ENCODE measurements at regions not wholly inside any gene's neighbourhood (a gene's known extent, or its start where the extent isn't known, plus 50 kb on each side); places are given as distances from the start of the nearest gene placed in this dataset.

DNA sequence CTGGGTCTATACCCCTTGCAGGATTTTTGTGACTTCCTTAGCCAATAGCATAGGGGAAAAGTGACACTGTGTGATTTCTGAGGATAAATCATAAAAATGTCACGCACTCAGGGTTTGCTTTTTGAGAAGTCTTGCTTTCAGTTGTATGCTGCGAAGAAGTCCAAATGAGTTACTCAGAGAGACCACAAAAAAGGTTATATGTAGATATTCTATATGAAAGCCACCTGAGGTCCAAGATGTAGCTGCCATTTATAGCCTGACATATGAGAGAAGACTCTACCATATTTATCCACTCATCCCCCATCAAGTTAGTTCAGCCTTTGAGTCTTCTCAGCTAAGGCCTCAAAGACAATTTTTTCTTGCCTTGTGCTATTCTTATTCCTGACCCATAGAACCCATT lies 488.3 kb upstream of the MAP2 start:
- no peaks in the 10 kb centered on the region for H3K9me3 ChIP-seq (ENCODE audit: control insufficient read depth, low read length)
- no peaks in the 10 kb centered on the region for H3K36me3 ChIP-seq (ENCODE audit: control insufficient read depth in 1 of 2, insufficient read depth in 2 of 2, low read length in 1 of 2)
- no peaks in the 10 kb centered on the region for H3K27me3 ChIP-seq (ENCODE audit: control insufficient read depth in 1 of 2, insufficient read depth in 2 of 2, low read length in 1 of 2)
- intact Hi-C loops (cut with DNase I), result no loop called here
- WGBS, 2 donors, result 89 to 96% methylated on average over 2 of the region's 2 CpGs
- H3K27ac ChIP-seq (ENCODE audit: low read depth in 1 of 2, low read length in 2 of 2), result no peak overlapping the region
- DNase-seq (no peak), ATAC-seq (ENCODE audit: low FRiP score) (no peak)
- no peak overlapping the region for H3K4me3 ChIP-seq (ENCODE audit: low read length in 2 of 2)
- H3K4me1 ChIP-seq (ENCODE audit: control insufficient read depth in 1 of 2, insufficient read depth in 2 of 2, low read length in 2 of 2), result no peaks in the 10 kb centered on the region

DNA sequence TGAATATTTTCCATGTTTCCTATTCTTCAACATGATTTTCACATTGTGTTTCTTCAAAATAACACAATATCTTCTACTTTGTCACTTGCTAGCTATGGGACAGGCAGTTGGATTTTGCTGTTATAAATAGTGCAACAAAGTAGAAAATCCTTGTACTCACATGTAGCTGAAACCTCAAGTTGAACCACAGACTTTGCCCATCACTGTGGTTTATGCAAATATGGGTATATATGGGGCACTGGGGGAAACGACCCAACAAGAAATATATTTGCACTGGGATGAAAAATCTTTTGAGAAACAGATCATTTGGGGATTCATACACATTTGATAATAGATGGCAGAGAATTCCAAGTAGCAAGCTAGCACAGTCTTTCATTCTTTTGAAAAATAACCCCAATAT lies 486.3 kb upstream of the MAP2 start:
- intact Hi-C loops (cut with DNase I), result no loop called here
- ATAC-seq (ENCODE audit: low FRiP score), result no peak
- no peaks in the 10 kb centered on the region for H3K4me1 ChIP-seq (ENCODE audit: control insufficient read depth in 1 of 2, insufficient read depth in 2 of 2, low read length in 2 of 2)
- no peak overlapping the region for H3K27ac ChIP-seq (ENCODE audit: low read depth in 1 of 2, low read length in 2 of 2)
- 31 to 43% methylated on average over 1 of the region's 1 CpG for WGBS, 2 donors
- DNase-seq, result no peak
- H3K9me3 ChIP-seq (ENCODE audit: control insufficient read depth, low read length), result no peaks in the 10 kb centered on the region
- no peaks in the 10 kb centered on the region for H3K36me3 ChIP-seq (ENCODE audit: control insufficient read depth in 1 of 2, insufficient read depth in 2 of 2, low read length in 1 of 2)
- no peak overlapping the region for H3K4me3 ChIP-seq (ENCODE audit: low read length in 2 of 2)
- H3K27me3 ChIP-seq (ENCODE audit: control insufficient read depth in 1 of 2, insufficient read depth in 2 of 2, low read length in 1 of 2), result no peaks in the 10 kb centered on the region

DNA sequence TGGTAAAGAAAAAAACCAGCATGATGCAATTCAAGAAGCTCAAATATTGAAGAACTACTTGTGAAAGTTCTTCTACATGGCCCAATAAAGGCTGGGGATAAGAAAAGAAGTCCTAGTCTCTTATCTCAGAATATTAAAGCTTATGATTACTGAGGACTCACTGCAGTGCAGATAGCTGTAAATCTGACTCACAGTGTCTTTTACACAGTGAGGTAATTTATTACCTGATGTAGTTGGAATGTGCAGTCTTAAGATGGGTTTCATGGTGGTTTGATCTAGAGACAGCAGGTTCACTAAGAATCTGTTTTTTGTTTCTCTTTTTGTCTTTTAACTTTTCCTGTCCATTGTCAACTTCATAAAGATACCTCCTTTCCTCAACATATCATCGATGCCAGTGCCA lies 484.0 kb upstream of the MAP2 start:
- H3K27me3 ChIP-seq (ENCODE audit: control insufficient read depth in 1 of 2, insufficient read depth in 2 of 2, low read length in 1 of 2), result no peaks in the 10 kb centered on the region
- intact Hi-C loops (cut with DNase I), result no loop called here
- WGBS, 2 donors, result 87 to 95% methylated on average over 1 of the region's 1 CpG
- no peak overlapping the region for H3K4me3 ChIP-seq (ENCODE audit: low read length in 2 of 2)
- no peak overlapping the region for H3K27ac ChIP-seq (ENCODE audit: low read depth in 1 of 2, low read length in 2 of 2)
- H3K36me3 ChIP-seq (ENCODE audit: control insufficient read depth in 1 of 2, insufficient read depth in 2 of 2, low read length in 1 of 2), result no peaks in the 10 kb centered on the region
- DNase-seq (no peak), ATAC-seq (ENCODE audit: low FRiP score) (no peak)
- H3K4me1 ChIP-seq (ENCODE audit: control insufficient read depth in 1 of 2, insufficient read depth in 2 of 2, low read length in 2 of 2), result no peaks in the 10 kb centered on the region
- H3K9me3 ChIP-seq (ENCODE audit: control insufficient read depth, low read length), result no peaks in the 10 kb centered on the region

DNA sequence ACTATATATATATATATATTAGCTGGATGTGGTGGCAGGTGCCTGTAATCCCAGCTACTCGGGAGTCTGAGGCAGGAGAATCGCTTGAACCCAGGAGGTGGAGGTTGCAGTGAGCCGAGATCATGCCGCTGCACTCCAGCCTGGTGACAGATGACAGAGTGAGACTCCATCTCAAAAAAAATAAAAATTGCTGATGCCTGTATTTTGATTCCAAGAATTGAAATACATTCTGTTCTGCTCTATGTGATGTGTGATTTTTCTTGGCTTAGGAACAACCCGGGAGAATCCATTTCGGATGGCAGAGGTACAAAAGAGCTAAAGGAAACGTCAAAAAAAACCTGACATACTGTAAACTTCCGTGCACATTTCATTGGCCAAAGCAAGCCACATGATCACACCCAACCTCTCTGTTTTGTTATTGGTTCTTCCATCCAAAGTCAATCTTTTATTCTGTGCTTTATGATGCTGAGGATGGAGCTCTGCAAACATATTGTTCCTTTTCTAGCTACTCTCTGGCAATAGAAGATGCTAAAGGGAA lies 478.1 kb upstream of the MAP2 start:
- Histone ChIP-seq H3K4me3 (ENCODE audit: low read length in 2 of 2) (no peak overlapping the region), H3K9me3 (ENCODE audit: control insufficient read depth, low read length) (no peaks in the 10 kb centered on the region), H3K27ac (ENCODE audit: low read depth in 1 of 2, low read length in 2 of 2) (no peak overlapping the region), H3K36me3 (ENCODE audit: control insufficient read depth in 1 of 2, insufficient read depth in 2 of 2, low read length in 1 of 2) (no peaks in the 10 kb centered on the region), H3K27me3 (ENCODE audit: control insufficient read depth in 1 of 2, insufficient read depth in 2 of 2, low read length in 1 of 2) (no peaks in the 10 kb centered on the region), H3K4me1 (ENCODE audit: control insufficient read depth in 1 of 2, insufficient read depth in 2 of 2, low read length in 2 of 2) (no peaks in the 10 kb centered on the region)
- ATAC-seq (ENCODE audit: low FRiP score) (no peak), DNase-seq (no peak)
- intact Hi-C loops (cut with DNase I), result no loop called here
- whole genome bisulfite sequencing, 2 donors, result 33 to 39% methylated on average over 8 of the region's 8 CpGs

DNA sequence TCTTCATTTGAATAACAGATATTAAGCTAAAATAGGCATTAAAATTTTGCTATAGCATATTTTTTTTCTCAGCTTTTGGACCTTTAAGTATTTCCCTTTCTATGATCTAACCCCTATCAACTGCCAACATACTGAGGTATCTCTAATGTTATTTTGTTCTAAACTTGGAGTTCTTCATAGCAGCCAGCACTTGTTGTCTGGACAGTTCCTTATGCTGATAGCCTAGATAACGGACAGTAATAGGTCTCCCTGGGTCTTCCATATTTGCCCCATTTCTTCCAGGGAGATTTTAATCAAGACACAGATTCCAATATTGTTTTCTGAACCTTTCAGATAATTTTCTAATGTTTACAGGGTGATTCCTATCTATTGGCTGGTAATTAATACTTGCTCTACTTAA lies 475.8 kb upstream of the MAP2 start:
- no peaks in the 10 kb centered on the region for H3K9me3 ChIP-seq (ENCODE audit: control insufficient read depth, low read length)
- no peak for ATAC-seq (ENCODE audit: low FRiP score)
- no peaks in the 10 kb centered on the region for H3K36me3 ChIP-seq (ENCODE audit: control insufficient read depth in 1 of 2, insufficient read depth in 2 of 2, low read length in 1 of 2)
- intact Hi-C loops (cut with DNase I), result no loop called here
- H3K4me3 ChIP-seq (ENCODE audit: low read length in 2 of 2), result no peak overlapping the region
- WGBS, 2 donors, result 38 to 39% methylated on average over 1 of the region's 1 CpG
- no peaks in the 10 kb centered on the region for H3K27me3 ChIP-seq (ENCODE audit: control insufficient read depth in 1 of 2, insufficient read depth in 2 of 2, low read length in 1 of 2)
- DNase-seq, result no peak
- H3K27ac ChIP-seq (ENCODE audit: low read depth in 1 of 2, low read length in 2 of 2), result no peak overlapping the region
- no peaks in the 10 kb centered on the region for H3K4me1 ChIP-seq (ENCODE audit: control insufficient read depth in 1 of 2, insufficient read depth in 2 of 2, low read length in 2 of 2)

DNA sequence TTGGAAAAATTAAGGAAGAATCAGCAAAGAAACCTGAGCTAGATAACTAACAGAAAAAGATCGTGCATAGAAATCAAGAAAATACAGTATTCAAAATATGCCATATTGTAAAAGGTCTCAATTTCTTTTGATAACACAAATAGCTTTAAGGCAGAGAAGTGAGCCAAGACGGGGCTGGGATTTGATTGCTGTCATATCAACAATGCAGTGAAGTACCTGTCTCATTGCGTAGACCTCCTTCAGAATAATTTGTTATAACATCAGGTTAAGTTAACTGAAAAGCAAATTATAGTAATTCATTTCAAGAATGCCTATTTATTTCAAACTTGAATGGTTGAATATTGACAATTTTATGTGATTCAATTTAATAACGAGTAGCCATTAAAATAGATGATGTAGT lies 453.8 kb upstream of the MAP2 start:
- Histone ChIP-seq H3K36me3 (ENCODE audit: control insufficient read depth in 1 of 2, insufficient read depth in 2 of 2, low read length in 1 of 2) (no peaks in the 10 kb centered on the region), H3K27ac (ENCODE audit: low read depth in 1 of 2, low read length in 2 of 2) (no peak overlapping the region), H3K4me3 (ENCODE audit: low read length in 2 of 2) (no peak overlapping the region), H3K4me1 (ENCODE audit: control insufficient read depth in 1 of 2, insufficient read depth in 2 of 2, low read length in 2 of 2) (no peaks in the 10 kb centered on the region), H3K27me3 (ENCODE audit: control insufficient read depth in 1 of 2, insufficient read depth in 2 of 2, low read length in 1 of 2) (peaks cover 0 to 2% of the 10 kb centered on the region in 2 donors), H3K9me3 (ENCODE audit: control insufficient read depth, low read length) (no peaks in the 10 kb centered on the region)
- 73 to 76% methylated on average over 4 of the region's 4 CpGs for WGBS, 2 donors
- intact Hi-C loops (cut with DNase I), result no loop called here
- no peak for ATAC-seq (ENCODE audit: low FRiP score)
- DNase-seq, result no peak

DNA sequence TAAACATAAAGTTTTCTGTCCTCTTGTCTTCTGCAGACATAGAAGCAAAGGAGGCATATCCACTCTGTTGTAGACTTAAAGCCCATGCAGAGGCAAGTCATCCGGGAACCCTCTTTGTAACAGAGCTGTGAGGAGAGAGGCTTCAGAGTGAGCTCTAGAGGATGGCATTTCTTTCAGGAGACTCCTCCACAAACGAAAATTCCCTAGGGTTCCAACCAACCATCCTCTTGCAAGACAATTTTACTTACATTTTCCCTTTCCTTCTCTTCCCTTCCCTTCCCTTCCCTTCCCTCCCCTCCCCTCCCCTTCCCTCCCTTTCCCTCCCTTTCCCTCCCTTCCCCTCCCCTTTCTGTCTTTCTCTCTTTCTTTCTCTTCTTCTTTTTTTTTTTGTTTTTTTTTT lies 446.3 kb upstream of the MAP2 start:
- Histone ChIP-seq H3K4me3 (ENCODE audit: low read length in 2 of 2) (no peak overlapping the region), H3K27me3 (ENCODE audit: control insufficient read depth in 1 of 2, insufficient read depth in 2 of 2, low read length in 1 of 2) (no peaks in the 10 kb centered on the region)

DNA sequence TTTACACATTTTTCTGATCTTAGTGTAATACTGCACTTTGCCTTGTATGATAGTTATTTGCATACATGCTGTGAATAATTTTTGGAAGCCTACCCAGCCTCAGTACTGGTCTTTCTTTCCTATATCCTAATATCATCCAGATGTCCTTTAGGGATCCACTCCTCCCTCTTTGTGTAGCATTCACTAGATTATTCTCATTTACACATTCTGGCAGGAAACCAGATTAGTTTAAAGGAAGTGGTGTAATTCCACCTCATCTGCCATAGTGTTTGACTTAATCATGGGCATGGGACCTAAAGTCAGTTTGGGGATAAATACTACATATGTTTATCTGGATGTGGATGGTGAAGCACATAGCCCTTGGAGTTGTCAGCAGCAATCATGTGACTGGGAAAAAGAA lies 444.9 kb upstream of the MAP2 start:
- Histone ChIP-seq H3K27me3 (ENCODE audit: control insufficient read depth in 1 of 2, insufficient read depth in 2 of 2, low read length in 1 of 2) (no peaks in the 10 kb centered on the region), H3K36me3 (ENCODE audit: control insufficient read depth in 1 of 2, insufficient read depth in 2 of 2, low read length in 1 of 2) (no peaks in the 10 kb centered on the region), H3K9me3 (ENCODE audit: control insufficient read depth, low read length) (no peaks in the 10 kb centered on the region), H3K4me3 (ENCODE audit: low read length in 2 of 2) (no peak overlapping the region), H3K27ac (ENCODE audit: low read depth in 1 of 2, low read length in 2 of 2) (no peak overlapping the region), H3K4me1 (ENCODE audit: control insufficient read depth in 1 of 2, insufficient read depth in 2 of 2, low read length in 2 of 2) (no peaks in the 10 kb centered on the region)
- ATAC-seq (ENCODE audit: low FRiP score), result no peak
- intact Hi-C loops (cut with DNase I), result no loop called here
- no peak for DNase-seq

More for the DNA sequence above, 446.3 kb upstream of the MAP2 start:
- H3K27ac ChIP-seq (ENCODE audit: low read depth in 1 of 2, low read length in 2 of 2), result no peak overlapping the region
- DNase-seq (no peak), ATAC-seq (ENCODE audit: low FRiP score) (no peak)
- 59 to 65% methylated on average over 2 of the region's 2 CpGs for WGBS, 2 donors
- H3K36me3 ChIP-seq (ENCODE audit: control insufficient read depth in 1 of 2, insufficient read depth in 2 of 2, low read length in 1 of 2), result no peaks in the 10 kb centered on the region
- intact Hi-C loops (cut with DNase I), result no loop called here
- H3K9me3 ChIP-seq (ENCODE audit: control insufficient read depth, low read length), result no peaks in the 10 kb centered on the region
- no peaks in the 10 kb centered on the region for H3K4me1 ChIP-seq (ENCODE audit: control insufficient read depth in 1 of 2, insufficient read depth in 2 of 2, low read length in 2 of 2)

DNA sequence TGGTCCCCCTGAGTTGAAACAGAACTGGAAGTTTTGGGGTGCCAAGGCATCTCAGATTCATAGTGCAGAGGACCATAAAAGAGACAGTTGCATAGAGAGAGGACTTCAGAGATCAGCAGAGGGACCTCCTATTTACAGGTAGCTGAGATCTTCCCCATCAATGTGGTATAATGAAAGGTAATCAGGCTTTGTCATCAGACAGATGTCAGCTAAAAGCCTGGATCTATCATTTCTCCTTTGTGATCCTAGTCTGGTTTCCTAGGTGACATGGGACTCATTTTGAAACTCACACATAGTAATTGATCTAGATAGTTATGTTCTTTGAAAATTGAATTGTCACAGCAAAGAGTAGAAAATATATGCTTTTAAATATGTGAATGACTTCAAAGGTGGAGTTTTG lies 443.5 kb upstream of the MAP2 start:
- intact Hi-C loops (cut with DNase I), result no loop called here
- no peak overlapping the region for H3K27ac ChIP-seq (ENCODE audit: low read depth in 1 of 2, low read length in 2 of 2)
- no peaks in the 10 kb centered on the region for H3K9me3 ChIP-seq (ENCODE audit: control insufficient read depth, low read length)
- no peaks in the 10 kb centered on the region for H3K36me3 ChIP-seq (ENCODE audit: control insufficient read depth in 1 of 2, insufficient read depth in 2 of 2, low read length in 1 of 2)
- H3K4me3 ChIP-seq (ENCODE audit: low read length in 2 of 2), result no peak overlapping the region
- H3K4me1 ChIP-seq (ENCODE audit: control insufficient read depth in 1 of 2, insufficient read depth in 2 of 2, low read length in 2 of 2), result no peaks in the 10 kb centered on the region
- no peak for ATAC-seq (ENCODE audit: low FRiP score)
- H3K27me3 ChIP-seq (ENCODE audit: control insufficient read depth in 1 of 2, insufficient read depth in 2 of 2, low read length in 1 of 2), result no peaks in the 10 kb centered on the region
- DNase-seq, result no peak

All from aorta (tissue), 5 donors.